Keratinocyte (primary cell): ENCODE measurements at regions not wholly inside any gene's neighbourhood (a gene's known extent, or its start where the extent isn't known, plus 50 kb on each side); places are given as distances from the start of the nearest gene placed in this dataset.

Experiments used
- DNase-seq: peaks from one replicate; pipeline ENCODE4 v3.0.0-alpha.2; 2011; ENCODE audit warnings: low read depth, missing footprints, low spot score
- FAIRE-seq: peaks from 2 replicates; lab custom pipeline; 2011; peaks lifted over from hg19 to GRCh38; lab: Jason Lieb, UNC
- H2AFZ ChIP-seq: 2 replicates; pipeline ENCODE4 v1.6.0; 2012; ENCODE audit warnings: low read length, control low read depth, inconsistent platforms; ENCODE audit not compliant: control insufficient read depth
- H3K27ac ChIP-seq: 2 replicates; pipeline ENCODE4 v1.5.1; 2011; ENCODE audit warnings: low read length; ENCODE audit not compliant: control insufficient read depth, insufficient read depth
- H3K27me3 ChIP-seq: 3 replicates; pipeline ENCODE4 v1.6.0; 2011; ENCODE audit warnings: low read length; ENCODE audit not compliant: control insufficient read depth, insufficient read depth; ENCODE audit errors: extremely low read depth
- H3K36me3 ChIP-seq, 2 experiments: 2 replicates in 1 of 2; 3 replicates in 1 of 2; pipeline ENCODE4 v1.5.1; 2011; ENCODE audit warnings: low read length in 2 of 2, mild to moderate bottlenecking in 1 of 2; ENCODE audit not compliant: control insufficient read depth in 2 of 2, insufficient read depth in 2 of 2; ENCODE audit errors: extremely low read depth in 1 of 2
- H3K4me1 ChIP-seq: 3 replicates; pipeline ENCODE4 v1.5.1; 2011; ENCODE audit warnings: low read length; ENCODE audit not compliant: control insufficient read depth, insufficient read depth; ENCODE audit errors: extremely low read depth
- H3K4me2 ChIP-seq: 3 replicates; pipeline ENCODE4 v1.6.0; 2011; ENCODE audit warnings: low read depth, low read length; ENCODE audit not compliant: control insufficient read depth, insufficient read depth; ENCODE audit errors: extremely low read depth
- H3K4me3 ChIP-seq, 3 experiments: fragments of 200-600 bp in 1 of 3; sonication (generic) in 1 of 3; 2 replicates in 2 of 3; 3 replicates in 1 of 3; pipeline ENCODE4 v1.5.1; 2011 to 2016; ENCODE audit warnings: low read length in 3 of 3, mild to moderate bottlenecking in 3 of 3, control low read depth in 2 of 3, inconsistent platforms in 1 of 3, low read depth in 1 of 3, mixed read lengths in 1 of 3, mixed run types in 1 of 3, moderate library complexity in 1 of 3; ENCODE audit not compliant: control insufficient read depth in 2 of 3, insufficient read depth in 2 of 3; ENCODE audit errors: extremely low read depth in 1 of 3
- H3K79me2 ChIP-seq: 2 replicates; pipeline ENCODE4 v1.6.0; 2012; ENCODE audit warnings: low read length; ENCODE audit not compliant: control insufficient read depth, insufficient read depth
- H3K9ac ChIP-seq: 3 replicates; pipeline ENCODE4 v1.6.0; 2011; ENCODE audit warnings: low read length; ENCODE audit not compliant: control insufficient read depth, insufficient read depth; ENCODE audit errors: extremely low read depth
- H3K9me1 ChIP-seq: 3 replicates; pipeline ENCODE4 v1.6.0; 2011; ENCODE audit warnings: low read length; ENCODE audit not compliant: control insufficient read depth, insufficient read depth; ENCODE audit errors: extremely low read depth
- H3K9me3 ChIP-seq: 2 replicates; pipeline ENCODE4 v1.5.1; 2012; ENCODE audit warnings: low read depth, low read length; ENCODE audit not compliant: control insufficient read depth
- H4K20me1 ChIP-seq: 3 replicates; pipeline ENCODE4 v1.6.0; 2011; ENCODE audit warnings: low read length; ENCODE audit not compliant: control insufficient read depth, insufficient read depth; ENCODE audit errors: extremely low read depth
- CTCF ChIP-seq, 3 experiments: IDR thresholded peaks in 1 of 3; conservative IDR thresholded peaks in 1 of 3; optimal IDR thresholded peaks in 1 of 3; 2 replicates in 2 of 3; 3 replicates in 1 of 3; pipeline versions ENCODE3 to v1.5.1; 2011; ENCODE audit warnings: low read length in 3 of 3, mild to moderate bottlenecking in 3 of 3, moderate library complexity in 2 of 3, control low read depth in 1 of 3, inconsistent platforms in 1 of 3; ENCODE audit not compliant: insufficient read depth in 2 of 3; ENCODE audit errors: extremely low read depth in 1 of 3
- EZH2 ChIP-seq: IDR thresholded peaks from one replicate; pipeline ENCODE4 v1.6.1; 2012; ENCODE audit warnings: inconsistent platforms, mild to moderate bottlenecking, low read length, moderate library complexity
- dilution Hi-C: fragments of 300-500 bp; cut with MboI; formaldehyde crosslinking; loops from one replicate; pipeline ENCODE4 v1.7.0; 2020; ENCODE audit warnings: low sequenced_read_pairs; ENCODE audit not compliant: extremely low pct_ligation_motif_present

- H3K4me3 ChIP-seq: no peak overlapping the region
- TF ChIP-seq EZH2 (no peak), CTCF (optimal IDR thresholded peaks at IDR 0.05 in 1 of 3, IDR thresholded peaks at IDR 0.05 in 1 of 3, conservative IDR thresholded peaks at IDR 0.05 in 1 of 3; ENCODE audit: extremely low read depth in 1 of 3, insufficient read depth in 2 of 3, low read length in 3 of 3) (no peak)
- no peaks in the 10 kb centered on the region for H3K9me1 ChIP-seq
- peaks cover 12% of the 10 kb centered on the region for H3K27me3 ChIP-seq
- no peak for DNase-seq
- FAIRE-seq: no peak
- dilution Hi-C loops: no loop called here
- no peaks in the 10 kb centered on the region for H3K9me3 ChIP-seq
- no peaks in the 10 kb centered on the region for H3K79me2 ChIP-seq
- no peak overlapping the region for H3K27ac ChIP-seq
- H2AFZ ChIP-seq: no peak overlapping the region
- no peaks in the 10 kb centered on the region for H3K4me1 ChIP-seq
- no peak overlapping the region for H3K4me2 ChIP-seq
- no peaks in the 10 kb centered on the region for H3K36me3 ChIP-seq
- H4K20me1 ChIP-seq: no peaks in the 10 kb centered on the region
- H3K9ac ChIP-seq: no peak overlapping the region
These were observed 72.6 kb upstream of the CDH5 start for GRCh38 chr16:66293932-66294331.

- Histone ChIP-seq H3K9me1 (no peaks in the 10 kb centered on the region), H3K79me2 (no peaks in the 10 kb centered on the region), H3K4me2 (no peak overlapping the region), H3K27ac (no peak overlapping the region), H3K27me3 (peaks cover 12% of the 10 kb centered on the region), H4K20me1 (no peaks in the 10 kb centered on the region), H3K9ac (no peak overlapping the region), H3K4me3 (no peak overlapping the region), H3K9me3 (no peaks in the 10 kb centered on the region), H3K4me1 (no peaks in the 10 kb centered on the region), H2AFZ (no peak overlapping the region), H3K36me3 (no peaks in the 10 kb centered on the region)
- DNase-seq (no peak), FAIRE-seq (no peak)
- dilution Hi-C loops: no loop called here
- TF ChIP-seq CTCF (optimal IDR thresholded peaks at IDR 0.05 in 1 of 3, IDR thresholded peaks at IDR 0.05 in 1 of 3, conservative IDR thresholded peaks at IDR 0.05 in 1 of 3; ENCODE audit: extremely low read depth in 1 of 3, insufficient read depth in 2 of 3, low read length in 3 of 3) (no peak), EZH2 (no peak)
These were observed 73.2 kb upstream of the CDH5 start for GRCh38 chr16:66293207-66293735.
